HEK293 (cell line): ENCODE measurements at regions not wholly inside any gene's neighbourhood (a gene's known extent, or its start where the extent isn't known, plus 50 kb on each side); places are given as distances from the start of the nearest gene placed in this dataset.

Experiments used
- CTCF ChIA-PET: fragments of 350-600 bp; formaldehyde crosslinking; extraction: SDS; loops from one replicate; lab custom pipeline; 2021; ENCODE audit warnings: antibody characterized with exemption; lab: Yijun Ruan, JAX
- POLR2A ChIA-PET: fragments of 300-600 bp; formaldehyde crosslinking; extraction: SDS; loops from one replicate; lab custom pipeline; 2020; ENCODE audit warnings: antibody characterized with exemption, inconsistent platforms; lab: Yijun Ruan, JAX
- H3K27ac ChIP-seq: fragments of 200-500 bp; sonication (Bioruptor generic); 2 replicates; pipeline ENCODE4 v1.5.1; 2014; ENCODE audit warnings: low read depth, low read length, control low read depth, inconsistent platforms; ENCODE audit errors: extremely low read depth
- H3K36me3 ChIP-seq, 2 experiments: fragments of 200-500 bp in 1 of 2; sonication (Bioruptor generic) in 1 of 2; 1 replicate in 1 of 2; 2 replicates in 1 of 2; pipeline ENCODE4 v1.5.1; 2014 to 2017; ENCODE audit warnings: inconsistent platforms in 2 of 2, low read length in 2 of 2; ENCODE audit not compliant: control insufficient read depth in 2 of 2, insufficient read depth in 1 of 2
- H3K4me1 ChIP-seq: fragments of 200-500 bp; sonication (Bioruptor generic); 2 replicates; pipeline ENCODE4 v1.5.1; 2014; ENCODE audit warnings: mild to moderate bottlenecking, low read length, inconsistent platforms; ENCODE audit not compliant: control insufficient read depth, insufficient read depth
- H3K4me3 ChIP-seq: 2 replicates; pipeline ENCODE4 v1.5.1; 2011; ENCODE audit warnings: low read depth, mild to moderate bottlenecking, control low read depth, low read length, moderate library complexity
- H3K9me3 ChIP-seq: fragments of 200-500 bp; sonication (Bioruptor generic); 2 replicates; pipeline ENCODE4 v1.5.1; 2014; ENCODE audit warnings: low read depth, low read length, inconsistent platforms; ENCODE audit not compliant: control insufficient read depth, insufficient read depth
- GLIS2 ChIP-seq: fragments of 450-650 bp; formaldehyde crosslinking; IDR thresholded peaks from 2 replicates; pipeline ENCODE4 v1.5.1; 2016; ENCODE audit warnings: missing biosample characterization, missing genetic modification characterization
- HOXD13 ChIP-seq: sonication (generic); formaldehyde crosslinking; IDR thresholded peaks from 2 replicates; pipeline ENCODE4 v1.8.0; 2022; ENCODE audit warnings: missing genetic modification reagents, borderline replicate concordance
- KLF1 ChIP-seq: fragments of 450-650 bp; formaldehyde crosslinking; IDR thresholded peaks from 2 replicates; pipeline ENCODE4 v1.5.1; 2016; ENCODE audit warnings: missing biosample characterization, missing genetic modification characterization
- SP2 ChIP-seq: fragments of 450-650 bp; formaldehyde crosslinking; IDR thresholded peaks from 2 replicates; pipeline ENCODE4 v1.5.1; 2016; ENCODE audit warnings: missing biosample characterization, missing genetic modification characterization
- ZFP37 ChIP-seq: fragments of 450-650 bp; formaldehyde crosslinking; IDR thresholded peaks from 2 replicates; pipeline ENCODE4 v1.5.1; 2016; ENCODE audit warnings: missing biosample characterization, missing genetic modification characterization
- ZNF157 ChIP-seq: fragments of 450-650 bp; formaldehyde crosslinking; IDR thresholded peaks from 2 replicates; pipeline ENCODE4 v1.5.1; 2016; ENCODE audit warnings: missing biosample characterization, missing genetic modification characterization
- ZNF169 ChIP-seq: fragments of 450-650 bp; formaldehyde crosslinking; IDR thresholded peaks from 2 replicates; pipeline ENCODE4 v1.5.1; 2016; ENCODE audit warnings: missing biosample characterization, missing genetic modification characterization
- ZNF175 ChIP-seq: fragments of 450-650 bp; formaldehyde crosslinking; IDR thresholded peaks from 2 replicates; pipeline ENCODE4 v1.5.1; 2016; ENCODE audit warnings: missing biosample characterization, missing genetic modification characterization
- ZNF292 ChIP-seq: fragments of 450-650 bp; formaldehyde crosslinking; IDR thresholded peaks from 2 replicates; pipeline ENCODE4 v1.5.1; 2016; ENCODE audit warnings: low read depth, missing biosample characterization, missing genetic modification characterization, borderline replicate concordance
- ZNF510 ChIP-seq: fragments of 450-650 bp; formaldehyde crosslinking; IDR thresholded peaks from 2 replicates; pipeline ENCODE4 v1.5.1; 2018; ENCODE audit warnings: mild to moderate bottlenecking, missing genetic modification characterization, missing biosample characterization; ENCODE audit not compliant: insufficient replicate concordance
- ZNF529 ChIP-seq: fragments of 450-650 bp; formaldehyde crosslinking; IDR thresholded peaks from 2 replicates; pipeline ENCODE4 v1.5.1; 2017; ENCODE audit warnings: missing genetic modification characterization, missing biosample characterization; ENCODE audit not compliant: insufficient replicate concordance
- ZNF544 ChIP-seq: fragments of 450-650 bp; formaldehyde crosslinking; IDR thresholded peaks from 2 replicates; pipeline ENCODE4 v1.5.0; 2017; ENCODE audit warnings: missing biosample characterization, missing genetic modification characterization
- ZNF571 ChIP-seq: fragments of 450-650 bp; formaldehyde crosslinking; IDR thresholded peaks from 2 replicates; pipeline ENCODE4 v1.5.0; 2017; ENCODE audit warnings: missing biosample characterization, missing genetic modification characterization
- ZNF585B ChIP-seq: fragments of 450-650 bp; formaldehyde crosslinking; IDR thresholded peaks from 2 replicates; pipeline ENCODE4 v1.5.1; 2016; ENCODE audit warnings: missing biosample characterization, missing genetic modification characterization
- ZNF664 ChIP-seq: fragments of 450-650 bp; formaldehyde crosslinking; IDR thresholded peaks from 2 replicates; pipeline ENCODE4 v1.5.1; 2016; ENCODE audit warnings: missing biosample characterization, missing genetic modification characterization
- ZNF768 ChIP-seq: fragments of 450-650 bp; formaldehyde crosslinking; IDR thresholded peaks from 2 replicates; pipeline ENCODE4 v1.5.1; 2018; ENCODE audit warnings: missing biosample characterization, mild to moderate bottlenecking, missing genetic modification characterization
- ZNF843 ChIP-seq: fragments of 450-650 bp; formaldehyde crosslinking; IDR thresholded peaks from 2 replicates; pipeline ENCODE4 v1.5.1; 2016; ENCODE audit warnings: missing biosample characterization, missing genetic modification characterization
- TF ChIP-seq, protein P1 (sequence below): fragments of 450-650 bp; formaldehyde crosslinking; IDR thresholded peaks from 2 replicates; pipeline ENCODE4 v1.5.1; 2016; ENCODE audit warnings: missing biosample characterization, missing genetic modification characterization
- TF ChIP-seq, protein P2 (sequence below): fragments of 450-650 bp; formaldehyde crosslinking; IDR thresholded peaks from 2 replicates; pipeline ENCODE4 v1.5.1; 2016; ENCODE audit warnings: missing biosample characterization, missing genetic modification characterization, low read depth
- TF ChIP-seq, protein P3 (sequence below): fragments of 450-650 bp; formaldehyde crosslinking; IDR thresholded peaks from 2 replicates; pipeline ENCODE4 v1.5.1; 2016; ENCODE audit warnings: missing biosample characterization, missing genetic modification characterization
- TF ChIP-seq, protein P4 (sequence below): fragments of 450-650 bp; formaldehyde crosslinking; IDR thresholded peaks from 2 replicates; pipeline ENCODE4 v1.5.1; 2017; ENCODE audit warnings: missing biosample characterization, mild to moderate bottlenecking, missing genetic modification characterization, moderate library complexity
- TF ChIP-seq, protein P5 (sequence below): fragments of 450-650 bp; IDR thresholded peaks from 2 replicates; pipeline ENCODE4 v1.5.1; 2018; ENCODE audit warnings: missing biosample characterization, mild to moderate bottlenecking, missing genetic modification characterization
- TF ChIP-seq, protein P6 (sequence below): fragments of 450-650 bp; formaldehyde crosslinking; IDR thresholded peaks from 2 replicates; pipeline ENCODE4 v1.5.1; 2016; ENCODE audit warnings: missing biosample characterization, missing genetic modification characterization

DNA sequence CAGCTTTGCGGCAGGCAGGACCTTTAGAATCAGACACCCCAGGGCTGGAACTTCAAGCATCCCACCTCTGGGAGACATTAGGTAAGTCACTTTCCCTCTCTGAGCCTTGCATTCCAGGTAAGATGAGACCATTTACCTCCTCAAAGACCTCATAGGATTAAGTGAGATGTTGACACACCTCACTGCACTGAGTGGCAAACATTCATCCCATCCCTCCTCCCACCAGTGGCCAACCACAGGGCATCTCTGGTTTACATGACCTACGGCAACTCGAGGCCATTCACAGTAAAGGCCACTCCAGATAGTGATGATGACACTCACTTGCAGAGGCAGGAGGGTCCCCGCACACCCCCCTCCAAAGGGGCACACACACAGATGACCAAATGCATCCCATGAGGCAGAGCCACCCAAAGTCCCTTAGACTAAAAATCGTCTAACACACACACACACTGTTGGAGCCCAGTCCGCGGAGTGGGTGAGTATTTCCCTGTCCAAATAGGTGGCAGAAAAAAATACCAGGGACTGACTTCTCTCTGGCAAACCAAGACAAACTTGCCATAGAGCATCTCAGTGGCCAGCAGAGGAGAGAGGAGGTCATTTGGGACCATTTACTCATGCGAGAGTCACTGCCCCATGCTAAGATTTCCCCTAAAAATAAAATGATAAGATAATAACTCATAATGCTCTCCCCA is 454.9 kb downstream of the SOX9 start:
- POLR2A ChIA-PET, result interaction anchor here (1.1 kb wide), 1 partner anchor 17 kb away, joined by 3 read pairs; no protein-coding TSS in a partner anchor
- no peaks in the 10 kb centered on the region for H3K9me3 ChIP-seq

DNA sequence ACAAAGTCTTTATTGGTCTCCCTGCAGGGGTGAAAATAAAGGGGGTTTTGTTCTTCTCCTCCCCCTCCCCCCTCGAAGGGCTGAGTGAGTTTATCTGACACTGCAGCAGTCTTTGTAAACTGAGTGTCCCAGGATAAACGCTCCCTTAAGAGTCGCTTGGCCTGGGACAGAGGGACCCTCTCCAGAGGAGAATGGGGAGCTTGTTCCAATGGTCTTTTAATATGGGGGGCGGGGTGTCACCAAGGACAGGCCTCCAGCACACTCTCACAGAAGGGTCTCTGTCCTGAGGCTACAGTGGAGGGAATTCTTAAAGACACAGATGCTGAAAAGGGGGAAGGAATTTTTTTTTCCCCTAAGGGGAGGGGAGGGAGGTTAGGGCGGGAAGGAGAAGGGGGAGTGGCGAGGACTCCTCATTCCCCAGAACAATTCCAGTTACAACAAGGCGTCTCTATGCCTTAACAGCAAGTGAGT is 455.5 kb downstream of the SOX9 start:
- no peaks in the 10 kb centered on the region for H3K36me3 ChIP-seq
- H3K4me1 ChIP-seq, result peaks cover 8% of the 10 kb centered on the region
- ChIA-PET POLR2A (interaction anchor here (1.1 to 5.8 kb wide), 2 partner anchors 15 to 17 kb away, joined by 3 to 41 read pairs; no protein-coding TSS in a partner anchor), CTCF (interaction anchor here (0.7 to 1.0 kb wide), 2 partner anchors 15 to 16 kb away, joined by 3 to 6 read pairs; no protein-coding TSS in a partner anchor)
- H3K27ac ChIP-seq, result no peak overlapping the region
- H3K9me3 ChIP-seq, result no peaks in the 10 kb centered on the region
- no peak overlapping the region for H3K4me3 ChIP-seq
- TF ChIP-seq ZNF175 (tag by site-specific recombination) (no peak), ZNF169 (tag by site-specific recombination) (no peak), ZNF843 (tag by site-specific recombination) (no peak), ZNF544 (tag by site-specific recombination) (no peak), ZNF768 (tag by site-specific recombination) (no peak), GLIS2 (tag by site-specific recombination) (no peak), ZNF585B (tag by site-specific recombination) (no peak), ZNF292 (tag by site-specific recombination) (no peak), ZNF664 (tag by site-specific recombination) (no peak), HOXD13 (CRISPR knock-in tag) (no peak), ZNF529 (no peak), ZNF510 (no peak)
- TF ChIP-seq, protein P1, sequence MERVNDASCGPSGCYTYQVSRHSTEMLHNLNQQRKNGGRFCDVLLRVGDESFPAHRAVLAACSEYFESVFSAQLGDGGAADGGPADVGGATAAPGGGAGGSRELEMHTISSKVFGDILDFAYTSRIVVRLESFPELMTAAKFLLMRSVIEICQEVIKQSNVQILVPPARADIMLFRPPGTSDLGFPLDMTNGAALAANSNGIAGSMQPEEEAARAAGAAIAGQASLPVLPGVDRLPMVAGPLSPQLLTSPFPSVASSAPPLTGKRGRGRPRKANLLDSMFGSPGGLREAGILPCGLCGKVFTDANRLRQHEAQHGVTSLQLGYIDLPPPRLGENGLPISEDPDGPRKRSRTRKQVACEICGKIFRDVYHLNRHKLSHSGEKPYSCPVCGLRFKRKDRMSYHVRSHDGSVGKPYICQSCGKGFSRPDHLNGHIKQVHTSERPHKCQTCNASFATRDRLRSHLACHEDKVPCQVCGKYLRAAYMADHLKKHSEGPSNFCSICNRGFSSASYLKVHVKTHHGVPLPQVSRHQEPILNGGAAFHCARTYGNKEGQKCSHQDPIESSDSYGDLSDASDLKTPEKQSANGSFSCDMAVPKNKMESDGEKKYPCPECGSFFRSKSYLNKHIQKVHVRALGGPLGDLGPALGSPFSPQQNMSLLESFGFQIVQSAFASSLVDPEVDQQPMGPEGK (tag by site-specific recombination), result no peak
- TF ChIP-seq, protein P2, sequence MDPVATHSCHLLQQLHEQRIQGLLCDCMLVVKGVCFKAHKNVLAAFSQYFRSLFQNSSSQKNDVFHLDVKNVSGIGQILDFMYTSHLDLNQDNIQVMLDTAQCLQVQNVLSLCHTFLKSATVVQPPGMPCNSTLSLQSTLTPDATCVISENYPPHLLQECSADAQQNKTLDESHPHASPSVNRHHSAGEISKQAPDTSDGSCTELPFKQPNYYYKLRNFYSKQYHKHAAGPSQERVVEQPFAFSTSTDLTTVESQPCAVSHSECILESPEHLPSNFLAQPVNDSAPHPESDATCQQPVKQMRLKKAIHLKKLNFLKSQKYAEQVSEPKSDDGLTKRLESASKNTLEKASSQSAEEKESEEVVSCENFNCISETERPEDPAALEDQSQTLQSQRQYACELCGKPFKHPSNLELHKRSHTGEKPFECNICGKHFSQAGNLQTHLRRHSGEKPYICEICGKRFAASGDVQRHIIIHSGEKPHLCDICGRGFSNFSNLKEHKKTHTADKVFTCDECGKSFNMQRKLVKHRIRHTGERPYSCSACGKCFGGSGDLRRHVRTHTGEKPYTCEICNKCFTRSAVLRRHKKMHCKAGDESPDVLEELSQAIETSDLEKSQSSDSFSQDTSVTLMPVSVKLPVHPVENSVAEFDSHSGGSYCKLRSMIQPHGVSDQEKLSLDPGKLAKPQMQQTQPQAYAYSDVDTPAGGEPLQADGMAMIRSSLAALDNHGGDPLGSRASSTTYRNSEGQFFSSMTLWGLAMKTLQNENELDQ (tag by site-specific recombination), result no peak
- TF ChIP-seq, protein P3, sequence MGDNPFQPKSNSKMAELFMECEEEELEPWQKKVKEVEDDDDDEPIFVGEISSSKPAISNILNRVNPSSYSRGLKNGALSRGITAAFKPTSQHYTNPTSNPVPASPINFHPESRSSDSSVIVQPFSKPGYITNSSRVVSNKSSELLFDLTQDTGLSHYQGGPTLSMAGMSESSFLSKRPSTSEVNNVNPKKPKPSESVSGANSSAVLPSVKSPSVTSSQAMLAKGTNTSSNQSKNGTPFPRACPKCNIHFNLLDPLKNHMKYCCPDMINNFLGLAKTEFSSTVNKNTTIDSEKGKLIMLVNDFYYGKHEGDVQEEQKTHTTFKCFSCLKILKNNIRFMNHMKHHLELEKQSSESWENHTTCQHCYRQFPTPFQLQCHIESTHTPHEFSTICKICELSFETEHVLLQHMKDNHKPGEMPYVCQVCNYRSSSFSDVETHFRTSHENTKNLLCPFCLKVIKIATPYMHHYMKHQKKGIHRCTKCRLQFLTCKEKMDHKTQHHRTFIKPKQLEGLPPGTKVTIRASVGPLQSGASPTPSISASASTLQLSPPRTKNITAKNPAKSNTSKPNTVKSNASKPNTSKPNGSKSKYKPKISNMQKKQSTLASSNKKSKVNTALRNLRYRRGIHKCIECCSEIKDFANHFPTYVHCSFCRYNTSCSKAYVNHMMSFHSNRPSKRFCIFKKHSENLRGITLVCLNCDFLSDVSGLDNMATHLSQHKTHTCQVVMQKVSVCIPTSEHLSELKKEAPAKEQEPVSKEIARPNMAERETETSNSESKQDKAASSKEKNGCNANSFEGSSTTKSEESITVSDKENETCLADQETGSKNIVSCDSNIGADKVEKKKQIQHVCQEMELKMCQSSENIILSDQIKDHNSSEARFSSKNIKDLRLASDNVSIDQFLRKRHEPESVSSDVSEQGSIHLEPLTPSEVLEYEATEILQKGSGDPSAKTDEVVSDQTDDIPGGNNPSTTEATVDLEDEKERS (tag by site-specific recombination), result no peak

More for the DNA sequence above, 454.9 kb downstream of the SOX9 start:
- Histone ChIP-seq H3K27ac (no peak overlapping the region), H3K4me1 (peaks cover 8% of the 10 kb centered on the region), H3K36me3 (no peaks in the 10 kb centered on the region), H3K4me3 (no peak overlapping the region)
- CTCF ChIA-PET, result interaction anchor here (1.0 kb wide), 1 partner anchor 16 kb away, joined by 6 read pairs; no protein-coding TSS in a partner anchor
- TF ChIP-seq KLF1 (tag by site-specific recombination) (no peak), ZNF157 (no peak), ZNF571 (no peak), ZFP37 (tag by site-specific recombination) (no peak), SP2 (tag by site-specific recombination) (no peak)
- TF ChIP-seq, protein P4, sequence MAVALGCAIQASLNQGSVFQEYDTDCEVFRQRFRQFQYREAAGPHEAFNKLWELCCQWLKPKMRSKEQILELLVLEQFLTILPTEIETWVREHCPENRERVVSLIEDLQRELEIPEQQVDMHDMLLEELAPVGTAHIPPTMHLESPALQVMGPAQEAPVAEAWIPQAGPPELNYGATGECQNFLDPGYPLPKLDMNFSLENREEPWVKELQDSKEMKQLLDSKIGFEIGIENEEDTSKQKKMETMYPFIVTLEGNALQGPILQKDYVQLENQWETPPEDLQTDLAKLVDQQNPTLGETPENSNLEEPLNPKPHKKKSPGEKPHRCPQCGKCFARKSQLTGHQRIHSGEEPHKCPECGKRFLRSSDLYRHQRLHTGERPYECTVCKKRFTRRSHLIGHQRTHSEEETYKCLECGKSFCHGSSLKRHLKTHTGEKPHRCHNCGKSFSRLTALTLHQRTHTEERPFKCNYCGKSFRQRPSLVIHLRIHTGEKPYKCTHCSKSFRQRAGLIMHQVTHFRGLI (tag by site-specific recombination), result peak; percentile 92
- TF ChIP-seq, protein P5, sequence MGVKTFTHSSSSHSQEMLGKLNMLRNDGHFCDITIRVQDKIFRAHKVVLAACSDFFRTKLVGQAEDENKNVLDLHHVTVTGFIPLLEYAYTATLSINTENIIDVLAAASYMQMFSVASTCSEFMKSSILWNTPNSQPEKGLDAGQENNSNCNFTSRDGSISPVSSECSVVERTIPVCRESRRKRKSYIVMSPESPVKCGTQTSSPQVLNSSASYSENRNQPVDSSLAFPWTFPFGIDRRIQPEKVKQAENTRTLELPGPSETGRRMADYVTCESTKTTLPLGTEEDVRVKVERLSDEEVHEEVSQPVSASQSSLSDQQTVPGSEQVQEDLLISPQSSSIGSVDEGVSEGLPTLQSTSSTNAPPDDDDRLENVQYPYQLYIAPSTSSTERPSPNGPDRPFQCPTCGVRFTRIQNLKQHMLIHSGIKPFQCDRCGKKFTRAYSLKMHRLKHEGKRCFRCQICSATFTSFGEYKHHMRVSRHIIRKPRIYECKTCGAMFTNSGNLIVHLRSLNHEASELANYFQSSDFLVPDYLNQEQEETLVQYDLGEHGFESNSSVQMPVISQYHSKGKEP (tag by site-specific recombination), result no peak
- TF ChIP-seq, protein P6, sequence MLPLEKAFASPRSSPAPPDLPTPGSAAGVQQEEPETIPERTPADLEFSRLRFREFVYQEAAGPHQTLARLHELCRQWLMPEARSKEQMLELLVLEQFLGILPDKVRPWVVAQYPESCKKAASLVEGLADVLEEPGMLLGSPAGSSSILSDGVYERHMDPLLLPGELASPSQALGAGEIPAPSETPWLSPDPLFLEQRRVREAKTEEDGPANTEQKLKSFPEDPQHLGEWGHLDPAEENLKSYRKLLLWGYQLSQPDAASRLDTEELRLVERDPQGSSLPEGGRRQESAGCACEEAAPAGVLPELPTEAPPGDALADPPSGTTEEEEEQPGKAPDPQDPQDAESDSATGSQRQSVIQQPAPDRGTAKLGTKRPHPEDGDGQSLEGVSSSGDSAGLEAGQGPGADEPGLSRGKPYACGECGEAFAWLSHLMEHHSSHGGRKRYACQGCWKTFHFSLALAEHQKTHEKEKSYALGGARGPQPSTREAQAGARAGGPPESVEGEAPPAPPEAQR (tag by site-specific recombination), result no peak
